ENCODE measurements at regions not wholly inside any gene's neighbourhood (a gene's known extent, or its start where the extent isn't known, plus 50 kb on each side); places are given as distances from the start of the nearest gene placed in this dataset.

GRCh38 chr9:22808876-22809275 is 362.3 kb downstream of the DMRTA1 start:
- Histone ChIP-seq H3K4me2 (ENCODE audit: low read depth, low read length, poor library complexity, severe bottlenecking) (no peak overlapping the region), H3K9me3 (ENCODE audit: insufficient read depth, low read length) (no peaks in the 10 kb centered on the region), H3K27me3 (ENCODE audit: low read length) (no peaks in the 10 kb centered on the region), H2AFZ (ENCODE audit: low read depth, low read length, severe bottlenecking) (no peak overlapping the region), H3F3A (ENCODE audit: insufficient read depth) (no peaks in the 10 kb centered on the region), H3K36me3 (ENCODE audit: low read length) (no peaks in the 10 kb centered on the region), H3K9ac (ENCODE audit: low read length) (no peak overlapping the region), H3K79me2 (ENCODE audit: insufficient read depth, low read length) (no peaks in the 10 kb centered on the region), H3K4me3 (ENCODE audit: insufficient read depth, low read length, poor library complexity, severe bottlenecking) (no peak overlapping the region), H3K9me2 (replicated peaks; ENCODE audit: insufficient read depth, low read length) (no peaks in the 10 kb centered on the region), H4K20me1 (ENCODE audit: low read depth, low read length) (no peaks in the 10 kb centered on the region), H3K27ac (ENCODE audit: low read depth, low read length) (no peak overlapping the region)
- TF ChIP-seq EZH2phosphoT487 (conservative IDR thresholded peaks at IDR 0.05; ENCODE audit: low read length) (no peak), CTCF (IDR thresholded peaks at IDR 0.05; ENCODE audit: insufficient read depth, low read length, poor library complexity, severe bottlenecking) (no peak)

- no peak for TF ChIP-seq CTCF (IDR thresholded peaks at IDR 0.05; ENCODE audit: insufficient read depth, low read length, poor library complexity, severe bottlenecking)
- TF ChIP-seq EZH2phosphoT487 (conservative IDR thresholded peaks at IDR 0.05; ENCODE audit: low read length), result no peak
- Histone ChIP-seq H3K36me3 (ENCODE audit: low read length) (no peaks in the 10 kb centered on the region), H4K20me1 (ENCODE audit: low read depth, low read length) (no peaks in the 10 kb centered on the region), H3K27me3 (ENCODE audit: low read length) (no peaks in the 10 kb centered on the region), H3K9ac (ENCODE audit: low read length) (no peak overlapping the region), H3K4me3 (ENCODE audit: insufficient read depth, low read length, poor library complexity, severe bottlenecking) (no peak overlapping the region), H3K4me2 (ENCODE audit: low read depth, low read length, poor library complexity, severe bottlenecking) (no peak overlapping the region), H3K9me3 (ENCODE audit: insufficient read depth, low read length) (no peaks in the 10 kb centered on the region), H3K79me2 (ENCODE audit: insufficient read depth, low read length) (no peaks in the 10 kb centered on the region), H3F3A (ENCODE audit: insufficient read depth) (no peaks in the 10 kb centered on the region), H3K9me2 (replicated peaks; ENCODE audit: insufficient read depth, low read length) (no peaks in the 10 kb centered on the region), H3K27ac (ENCODE audit: low read depth, low read length) (no peak overlapping the region), H2AFZ (ENCODE audit: low read depth, low read length, severe bottlenecking) (no peak overlapping the region)
Measured at GRCh38 chr9:22809371-22809770, 362.7 kb downstream of the DMRTA1 start.

GRCh38 chr9:22813529-22813928 is 366.9 kb downstream of the DMRTA1 start:
- H3K27me3 ChIP-seq (ENCODE audit: low read length), result no peaks in the 10 kb centered on the region
- no peak overlapping the region for H3K4me3 ChIP-seq (ENCODE audit: insufficient read depth, low read length, poor library complexity, severe bottlenecking)
- no peaks in the 10 kb centered on the region for H3K9me2 ChIP-seq (replicated peaks; ENCODE audit: insufficient read depth, low read length)
- TF ChIP-seq CTCF (IDR thresholded peaks at IDR 0.05; ENCODE audit: insufficient read depth, low read length, poor library complexity, severe bottlenecking), result peak; percentile 32
- no peak for TF ChIP-seq EZH2phosphoT487 (conservative IDR thresholded peaks at IDR 0.05; ENCODE audit: low read length)
- H3K9ac ChIP-seq (ENCODE audit: low read length), result no peak overlapping the region
- H3K36me3 ChIP-seq (ENCODE audit: low read length), result no peaks in the 10 kb centered on the region
- H2AFZ ChIP-seq (ENCODE audit: low read depth, low read length, severe bottlenecking), result no peak overlapping the region
- H3F3A ChIP-seq (ENCODE audit: insufficient read depth), result no peaks in the 10 kb centered on the region
- H3K9me3 ChIP-seq (ENCODE audit: insufficient read depth, low read length), result no peaks in the 10 kb centered on the region
- H3K79me2 ChIP-seq (ENCODE audit: insufficient read depth, low read length), result no peaks in the 10 kb centered on the region
- no peak overlapping the region for H3K27ac ChIP-seq (ENCODE audit: low read depth, low read length)
- no peaks in the 10 kb centered on the region for H4K20me1 ChIP-seq (ENCODE audit: low read depth, low read length)
- no peak overlapping the region for H3K4me2 ChIP-seq (ENCODE audit: low read depth, low read length, poor library complexity, severe bottlenecking)

Data from SU-DHL-6 (cell line).